ENCODE measurements at regions not wholly inside any gene's neighbourhood (a gene's known extent, or its start where the extent isn't known, plus 50 kb on each side); places are given as distances from the start of the nearest gene placed in this dataset.

GRCh38 chr5:27313549-27313948 lies 275.2 kb upstream of the CDH9 start:
- TF ChIP-seq POLR2AphosphoS5 (IDR thresholded peaks at IDR 0.05; ENCODE audit: low read depth) = no peak
- TF ChIP-seq, protein P1, sequence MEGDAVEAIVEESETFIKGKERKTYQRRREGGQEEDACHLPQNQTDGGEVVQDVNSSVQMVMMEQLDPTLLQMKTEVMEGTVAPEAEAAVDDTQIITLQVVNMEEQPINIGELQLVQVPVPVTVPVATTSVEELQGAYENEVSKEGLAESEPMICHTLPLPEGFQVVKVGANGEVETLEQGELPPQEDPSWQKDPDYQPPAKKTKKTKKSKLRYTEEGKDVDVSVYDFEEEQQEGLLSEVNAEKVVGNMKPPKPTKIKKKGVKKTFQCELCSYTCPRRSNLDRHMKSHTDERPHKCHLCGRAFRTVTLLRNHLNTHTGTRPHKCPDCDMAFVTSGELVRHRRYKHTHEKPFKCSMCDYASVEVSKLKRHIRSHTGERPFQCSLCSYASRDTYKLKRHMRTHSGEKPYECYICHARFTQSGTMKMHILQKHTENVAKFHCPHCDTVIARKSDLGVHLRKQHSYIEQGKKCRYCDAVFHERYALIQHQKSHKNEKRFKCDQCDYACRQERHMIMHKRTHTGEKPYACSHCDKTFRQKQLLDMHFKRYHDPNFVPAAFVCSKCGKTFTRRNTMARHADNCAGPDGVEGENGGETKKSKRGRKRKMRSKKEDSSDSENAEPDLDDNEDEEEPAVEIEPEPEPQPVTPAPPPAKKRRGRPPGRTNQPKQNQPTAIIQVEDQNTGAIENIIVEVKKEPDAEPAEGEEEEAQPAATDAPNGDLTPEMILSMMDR (IDR thresholded peaks at IDR 0.05; ENCODE audit: insufficient read depth, low read length) = no peak

Data from HL-60 (cell line).